Suppressor macrophage treated with lipopolysaccharide for 4 hours (primary cell): ENCODE measurements at regions not wholly inside any gene's neighbourhood (a gene's known extent, or its start where the extent isn't known, plus 50 kb on each side); places are given as distances from the start of the nearest gene placed in this dataset.
"Not testable (repeated sequence)": the region's sequence is repeated elsewhere in the genome, so short reads cannot be mapped to it uniquely, and the experiment has no call there.

Experiments
- DNase-seq: peaks from one replicate; pipeline ENCODE4 v3.0.0-alpha.2; 2020

DNA sequence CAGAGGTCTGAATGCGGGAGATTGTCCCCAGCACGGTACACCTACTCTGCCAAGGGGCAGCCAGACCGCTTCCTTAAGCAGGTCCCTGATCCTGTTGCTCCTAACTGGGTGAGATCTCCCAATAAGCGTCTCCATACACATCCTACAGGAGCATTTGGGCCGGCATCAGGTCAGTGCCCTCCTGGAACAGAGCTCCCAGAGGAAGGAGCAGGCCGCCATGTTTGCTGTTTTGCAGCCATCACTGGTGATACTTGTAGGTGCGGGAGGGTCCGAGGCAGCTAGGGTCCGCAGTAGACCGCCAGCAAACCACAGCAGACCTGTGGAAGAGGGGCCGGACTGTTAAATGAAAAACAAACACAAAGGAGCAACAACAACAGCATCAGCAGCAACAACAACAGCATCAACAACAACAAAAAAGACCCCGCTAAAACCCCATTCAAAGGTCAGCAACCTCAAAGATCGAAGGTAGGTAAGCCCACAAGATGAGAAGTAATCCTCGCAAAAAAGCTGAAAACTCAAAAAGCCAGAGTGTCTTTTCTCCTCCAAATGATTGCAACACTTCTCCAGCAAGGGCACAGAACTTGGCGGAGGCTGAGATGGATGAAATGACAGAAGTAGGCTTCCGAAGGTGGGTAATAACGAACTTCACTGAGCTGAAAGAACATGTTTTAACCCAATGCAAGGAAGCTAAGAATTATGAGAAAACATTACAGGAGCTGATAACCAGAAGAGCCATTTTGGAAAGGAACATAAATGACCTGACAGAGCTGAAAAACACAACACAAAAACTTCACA, 79.0 kb upstream of the CDH7 start:
- no peak for DNase-seq

DNA sequence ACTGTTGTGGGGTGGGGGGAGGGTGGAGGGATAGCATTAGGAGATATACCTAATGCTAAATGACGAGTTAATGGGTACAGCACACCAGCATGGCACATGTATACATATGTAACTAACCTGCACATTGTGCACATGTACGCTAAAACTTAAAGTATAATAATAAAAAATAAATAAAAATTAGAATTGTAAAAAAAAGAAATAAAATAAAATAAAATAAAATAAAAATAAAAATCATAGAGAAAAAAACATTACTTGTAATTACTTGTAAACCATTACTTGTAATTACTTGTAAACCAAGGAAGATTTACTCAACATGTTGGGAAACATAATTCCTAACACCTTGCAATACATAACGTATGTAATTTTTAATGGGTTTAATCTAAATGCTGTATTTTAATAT, 80.7 kb upstream of the CDH7 start:
- not testable (repeated sequence) for DNase-seq

DNA sequence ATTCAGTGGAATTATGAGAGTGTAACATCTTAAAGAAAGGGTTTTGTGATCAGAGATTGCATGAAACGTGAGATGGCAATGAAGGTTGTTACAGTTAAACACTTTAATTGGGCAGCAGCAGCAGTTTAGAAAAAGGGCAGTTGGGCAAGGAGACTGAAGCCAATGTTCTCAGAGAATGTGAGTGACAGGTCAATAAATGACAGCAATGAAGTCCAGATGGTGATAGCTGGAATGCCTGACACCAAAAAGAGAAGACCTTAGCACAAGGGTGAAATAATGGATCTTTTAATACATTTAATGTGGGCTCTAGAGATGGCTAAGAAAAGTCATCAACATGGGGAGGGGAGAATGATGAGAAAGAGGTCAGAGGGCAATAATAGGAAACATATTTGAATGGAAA, 89.4 kb upstream of the CDH7 start:
- DNase-seq: no peak

DNA sequence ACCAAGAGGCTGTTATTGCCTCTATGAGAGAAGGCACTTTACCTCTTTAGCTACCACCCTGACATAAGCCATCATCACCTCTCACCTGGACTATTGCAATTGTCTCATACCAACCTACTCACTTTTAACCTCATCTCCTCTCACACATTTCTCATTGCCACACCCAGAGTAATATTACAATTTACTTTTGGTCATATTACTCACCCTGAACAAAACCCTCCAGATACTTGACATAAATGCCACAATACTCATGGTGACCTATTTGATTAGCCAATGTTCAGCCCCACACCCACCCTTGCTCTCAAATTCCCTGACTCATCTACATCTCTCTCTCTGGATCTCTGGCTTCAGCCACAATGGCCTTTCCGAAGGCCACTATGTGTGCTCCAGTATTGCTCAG, 90.9 kb upstream of the CDH7 start:
- DNase-seq: no peak

DNA sequence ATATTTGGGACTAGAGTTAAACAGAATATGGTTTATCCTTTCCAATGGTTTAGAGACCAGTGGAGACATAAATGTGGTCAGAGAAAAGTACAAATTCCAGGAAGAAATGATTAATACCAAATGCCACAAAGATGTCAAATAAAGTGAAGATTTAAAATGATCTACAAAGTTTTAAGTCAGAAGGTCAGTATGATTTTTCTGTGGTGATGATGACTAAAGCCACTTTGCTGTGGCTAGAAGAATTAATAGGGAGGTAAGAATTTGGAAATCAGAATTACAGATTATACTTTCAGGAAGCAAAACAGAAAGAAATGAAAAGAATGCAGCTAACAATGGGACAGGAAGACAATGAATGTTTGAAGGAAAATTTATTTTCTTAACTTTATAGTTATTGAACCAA, 91.5 kb upstream of the CDH7 start:
- no peak for DNase-seq

DNA sequence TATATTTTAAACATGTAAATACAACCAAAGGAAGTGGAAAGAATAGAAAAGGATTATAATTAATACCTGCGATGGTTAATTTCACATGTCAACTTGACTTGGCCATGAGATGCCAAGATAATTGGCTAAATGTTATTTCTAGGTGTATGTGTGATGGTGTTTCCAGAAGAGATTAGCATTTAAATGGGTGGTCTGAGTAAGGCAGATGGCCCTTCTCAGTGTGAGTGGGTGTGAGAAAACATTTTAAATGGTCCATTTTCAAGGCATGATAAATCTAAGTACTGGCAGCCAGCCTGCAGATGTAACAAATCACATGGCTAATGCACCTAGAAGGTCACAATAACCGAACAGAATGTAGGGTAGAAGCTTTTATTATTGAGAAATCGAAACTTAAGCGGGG, 99.6 kb upstream of the CDH7 start:
- DNase-seq: no peak

DNA sequence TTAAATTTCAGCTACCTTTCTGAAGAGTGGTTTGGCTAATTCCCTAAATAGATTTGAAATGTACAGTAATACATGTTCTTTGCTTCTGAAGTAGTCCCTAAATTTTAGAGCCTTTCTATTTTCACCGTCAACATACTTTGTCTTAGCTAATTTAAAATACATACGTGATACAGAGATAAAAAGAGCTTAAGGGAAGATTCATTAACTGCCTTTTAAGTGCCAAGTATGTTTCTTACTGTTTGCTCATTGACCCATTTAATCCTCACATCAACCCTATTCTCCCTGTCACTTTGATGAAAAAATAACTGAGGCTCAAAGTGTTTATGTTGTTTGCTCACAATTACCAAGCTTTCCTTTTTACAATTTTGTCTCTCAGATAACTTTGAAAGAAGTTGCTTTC, 118.6 kb upstream of the CDH7 start:
- DNase-seq: no peak

DNA sequence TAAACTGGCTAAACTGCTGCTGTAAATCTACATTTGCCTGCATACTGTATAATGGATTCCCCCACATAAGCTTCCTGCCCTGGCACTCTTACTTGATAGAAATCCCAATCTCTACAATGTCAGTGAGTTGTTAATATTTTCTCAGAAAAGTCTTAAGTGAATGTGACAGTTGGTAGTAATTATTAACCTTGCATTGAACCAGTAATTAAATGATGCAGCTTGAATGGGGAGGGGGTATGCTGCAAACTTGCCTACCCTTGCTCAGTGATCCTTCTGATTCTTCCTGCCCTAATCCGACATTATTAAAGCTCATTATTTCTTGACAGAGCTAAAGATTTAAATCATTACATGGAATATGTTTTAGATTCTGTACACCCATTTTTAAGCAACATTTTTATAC, 119.0 kb upstream of the CDH7 start:
- no peak for DNase-seq

DNA sequence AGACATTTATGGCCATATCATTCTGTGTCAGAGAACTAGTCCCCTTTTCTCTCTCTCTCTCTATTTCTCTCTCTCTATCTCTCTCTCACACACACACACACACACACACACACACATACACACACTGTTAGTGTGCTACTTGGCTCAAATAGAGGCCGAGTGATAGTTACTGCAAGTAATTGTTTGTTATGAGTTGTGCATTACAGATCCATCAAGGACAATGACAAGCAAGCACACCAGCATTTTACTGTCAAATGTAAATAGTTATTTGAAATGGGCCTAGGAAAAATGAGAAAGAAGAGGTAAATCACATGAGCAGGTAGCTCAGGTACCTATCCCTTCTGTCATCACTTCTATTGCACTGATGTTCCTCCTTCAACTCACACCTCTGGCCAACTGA, 122.4 kb upstream of the CDH7 start:
- DNase-seq: no peak

DNA sequence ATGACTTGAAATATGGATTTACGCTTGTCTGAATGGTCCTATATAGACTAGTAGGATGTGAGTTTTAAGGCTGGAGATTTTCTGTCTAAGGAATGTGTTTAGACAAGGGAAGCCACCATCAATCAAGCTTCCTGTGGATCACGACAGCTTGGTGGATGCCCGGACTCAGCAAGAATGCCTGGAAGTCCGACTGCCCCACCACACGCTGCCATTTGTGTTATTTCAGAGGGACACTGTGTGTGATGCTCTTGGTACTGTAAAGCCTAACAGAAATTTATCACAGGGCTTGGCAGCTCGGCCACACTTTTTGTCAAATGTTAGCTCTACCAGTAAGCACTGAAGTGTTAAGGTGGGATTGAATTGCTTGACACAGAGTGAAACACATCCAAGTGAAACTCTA, 127.1 kb upstream of the CDH7 start:
- no peak for DNase-seq

DNA sequence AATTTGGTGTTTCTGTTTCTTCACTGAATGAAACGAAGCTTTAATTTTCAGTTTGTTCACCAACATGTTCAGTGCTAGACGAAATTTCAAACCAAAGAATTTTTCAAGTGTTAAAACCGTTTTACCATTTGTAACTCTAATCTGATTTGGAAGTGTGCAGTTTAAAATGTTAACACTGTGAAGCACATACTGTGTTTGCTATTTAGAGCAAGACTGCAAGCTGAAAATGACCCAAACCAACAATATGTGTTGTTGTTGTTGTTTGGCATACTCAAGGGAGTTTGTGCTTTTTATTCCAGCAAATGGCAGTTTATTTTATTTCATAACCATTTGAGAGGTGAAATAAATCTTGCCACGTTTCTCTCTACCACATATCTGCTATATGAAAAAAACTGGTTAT, 128.4 kb upstream of the CDH7 start:
- DNase-seq: no peak

DNA sequence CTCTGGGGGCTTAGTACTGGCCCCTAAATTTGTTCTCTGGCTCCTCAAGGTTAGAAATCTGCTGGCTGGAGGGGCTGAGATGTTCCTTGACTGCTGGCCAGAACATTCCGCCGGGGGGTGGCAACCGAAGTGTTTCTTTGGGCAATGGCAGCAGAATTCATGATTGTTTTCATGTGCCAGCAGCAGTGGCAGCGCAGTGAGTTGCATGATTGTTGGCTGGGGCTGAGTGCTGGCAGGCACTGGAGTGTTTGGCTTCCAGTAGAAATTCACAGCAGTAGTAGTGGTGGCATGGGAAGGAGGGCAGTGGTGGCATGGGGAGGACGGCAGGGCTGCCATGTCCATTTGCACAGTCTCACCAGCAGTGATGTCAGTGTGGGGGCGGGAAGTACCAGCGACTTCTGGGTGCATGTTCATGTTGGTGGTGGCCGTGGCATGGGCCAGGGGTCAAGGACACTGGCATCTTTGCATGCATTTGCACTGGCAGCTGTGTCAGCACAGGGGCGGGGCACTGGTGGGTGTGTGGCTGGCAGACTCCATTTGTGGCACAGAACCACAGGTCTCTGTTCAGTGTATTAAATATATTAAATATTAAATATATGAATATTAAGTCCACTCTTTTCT, 130.6 kb upstream of the CDH7 start:
- no peak for DNase-seq

DNA sequence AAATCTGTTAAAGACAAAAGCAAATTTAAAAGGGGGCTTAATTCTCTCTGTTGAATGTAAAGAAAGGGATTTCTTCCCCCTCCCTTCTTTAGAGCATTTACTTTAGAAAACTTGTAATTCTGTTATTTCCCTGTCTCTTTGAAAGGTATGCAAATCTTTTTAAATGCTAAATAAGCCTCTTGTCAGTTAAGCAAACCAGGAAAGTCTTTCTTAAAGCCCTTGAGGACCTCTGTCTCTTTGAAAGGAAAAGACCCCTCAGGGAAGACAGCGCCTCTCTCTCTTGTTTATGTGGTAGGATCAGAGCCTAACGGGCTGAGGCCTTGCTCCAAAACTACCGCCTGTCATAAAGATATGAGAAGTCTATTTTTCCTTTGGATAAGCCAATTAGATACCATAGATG, 139.9 kb upstream of the CDH7 start:
- no peak for DNase-seq

DNA sequence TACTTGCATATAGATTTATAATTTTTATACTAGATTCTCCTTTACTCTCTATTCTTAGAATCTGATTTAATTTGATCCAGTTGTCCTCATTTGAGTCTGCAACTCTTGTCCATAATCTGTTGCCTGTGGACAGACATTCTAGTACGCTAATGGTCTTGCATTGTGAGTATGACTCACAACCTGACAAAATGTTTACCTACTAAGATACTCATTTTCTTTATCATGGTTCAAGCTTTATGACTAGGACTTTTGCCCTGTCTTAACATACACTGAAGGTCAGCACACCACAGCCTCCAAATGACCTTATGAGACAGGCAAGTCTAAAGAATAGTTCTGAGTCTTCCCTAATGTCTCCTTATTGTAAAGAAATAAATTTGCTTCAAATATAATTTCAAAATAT, 142.3 kb upstream of the CDH7 start:
- DNase-seq: no peak

DNA sequence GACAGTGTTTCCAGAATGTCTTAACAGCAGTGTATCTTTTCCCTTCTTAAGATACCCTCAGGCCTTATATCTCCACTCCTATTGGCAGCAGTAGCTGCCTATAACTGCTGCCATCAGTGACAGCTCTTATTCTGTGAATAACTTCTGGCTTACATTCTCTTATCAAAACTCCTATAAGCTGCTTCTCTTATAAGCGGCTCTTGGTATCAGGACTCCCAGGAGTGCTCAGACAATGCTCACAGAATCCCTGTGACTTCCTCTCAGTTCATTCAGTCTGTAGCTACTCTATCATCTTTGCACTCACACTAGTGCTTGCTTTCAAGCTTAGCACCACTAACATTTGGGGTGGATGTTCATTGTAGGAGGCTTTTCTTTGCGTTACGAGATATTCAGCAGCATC, 143.7 kb upstream of the CDH7 start:
- no peak for DNase-seq

DNA sequence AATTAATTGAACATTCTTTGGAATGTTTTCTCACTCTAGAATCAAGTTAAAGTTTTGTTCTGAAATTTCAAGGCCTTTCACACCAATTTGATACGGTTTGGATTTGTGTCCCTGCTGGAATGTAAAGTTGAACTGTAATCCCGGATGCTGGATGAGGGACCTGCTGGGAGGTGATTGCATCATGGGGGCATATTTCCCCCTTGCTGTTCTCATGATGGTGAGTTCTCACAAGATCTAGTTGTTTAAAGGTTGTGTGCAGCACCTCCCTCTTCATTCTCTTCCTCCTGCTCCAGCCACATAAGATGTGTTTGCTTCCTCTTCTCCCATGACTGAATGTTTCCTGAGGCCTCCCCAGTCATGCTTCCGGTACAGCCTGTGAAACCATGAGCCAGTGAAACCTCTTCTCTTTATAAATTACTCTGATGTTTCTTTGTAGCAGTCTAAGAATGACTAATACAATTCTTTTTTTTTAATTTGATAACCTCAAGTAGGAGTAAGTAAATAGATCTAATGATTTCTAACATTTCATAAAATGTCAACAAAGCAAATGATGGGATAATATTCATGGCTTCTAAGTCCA, 144.2 kb upstream of the CDH7 start:
- no peak for DNase-seq

DNA sequence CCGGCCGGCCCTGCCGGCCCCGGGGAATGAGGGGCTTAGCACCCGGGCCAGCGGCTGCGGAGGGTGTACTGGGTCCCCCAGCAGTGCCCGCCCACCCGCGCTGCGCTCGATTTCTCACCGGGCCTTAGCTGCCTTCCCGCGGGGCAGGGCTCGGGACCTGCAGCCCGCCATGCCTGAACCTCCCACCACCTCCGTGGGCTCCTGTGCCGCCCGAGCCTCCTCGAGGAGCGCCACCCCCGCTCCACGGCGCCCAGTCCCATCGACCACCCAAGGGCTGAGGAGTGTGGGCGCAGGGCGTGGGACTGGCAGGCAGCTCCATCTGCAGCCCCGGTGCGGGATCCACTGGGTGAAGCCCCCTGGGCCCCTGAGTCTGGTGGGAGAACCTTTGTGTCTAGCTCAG, 145.5 kb upstream of the CDH7 start:
- not testable (repeated sequence) for DNase-seq

DNA sequence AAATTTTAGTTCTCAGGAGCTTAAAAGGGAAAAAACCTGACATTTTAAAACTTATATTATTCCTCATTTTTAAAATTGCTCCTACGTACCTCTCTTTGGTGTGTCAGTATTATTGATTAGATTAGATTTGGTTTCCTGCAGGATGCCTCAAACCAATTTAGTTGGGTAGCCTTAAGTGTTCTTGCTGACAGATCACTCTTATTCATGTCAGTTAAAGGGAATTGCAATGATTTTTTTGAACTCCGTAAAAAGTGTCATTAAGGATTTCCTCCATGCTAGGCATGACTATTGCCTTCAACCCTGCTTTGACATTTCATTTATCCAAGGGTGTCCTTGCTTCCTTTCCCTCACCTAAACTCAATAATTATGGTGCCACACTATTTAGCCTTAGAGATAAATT, 149.0 kb upstream of the CDH7 start:
- no peak for DNase-seq

DNA sequence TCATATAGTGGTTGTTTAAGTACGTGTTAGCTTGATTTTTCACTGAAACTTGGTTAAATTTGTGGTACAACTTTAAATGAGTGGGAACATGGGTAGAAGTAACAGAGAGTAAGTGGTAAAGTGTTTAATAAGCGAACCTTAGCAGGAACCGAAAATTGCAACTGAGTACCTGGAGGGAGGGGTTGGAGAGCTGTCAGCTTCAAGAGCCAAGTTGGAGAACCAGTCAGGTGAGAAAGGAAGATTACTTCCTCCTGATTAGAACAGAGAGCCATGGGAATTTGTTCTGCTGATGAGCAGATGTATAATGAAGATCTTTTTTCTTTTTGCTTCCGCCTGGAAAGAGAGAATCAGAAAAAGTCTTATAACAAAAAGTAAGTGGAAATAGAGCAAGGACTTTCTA, 158.4 kb upstream of the CDH7 start:
- no peak for DNase-seq

DNA sequence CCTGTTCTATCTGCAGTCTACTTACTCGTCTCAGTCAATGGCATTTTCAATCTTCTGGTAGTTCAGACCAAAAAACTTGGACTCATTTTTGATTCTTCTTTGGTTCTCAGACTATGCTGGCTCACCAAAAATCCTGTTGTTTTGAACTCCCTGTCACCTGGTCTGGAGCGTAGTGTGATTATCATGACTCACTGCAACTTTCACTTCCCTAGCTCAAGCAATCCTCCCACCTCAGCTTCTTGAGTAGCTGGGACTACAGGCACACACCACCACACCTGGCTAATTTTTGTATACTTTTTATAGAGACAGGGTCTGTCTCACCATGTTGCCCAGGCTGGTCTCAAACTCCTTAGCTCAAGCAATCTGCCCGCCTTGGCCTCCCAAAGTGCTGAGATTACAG, 163.3 kb upstream of the CDH7 start:
- DNase-seq: no peak

DNA sequence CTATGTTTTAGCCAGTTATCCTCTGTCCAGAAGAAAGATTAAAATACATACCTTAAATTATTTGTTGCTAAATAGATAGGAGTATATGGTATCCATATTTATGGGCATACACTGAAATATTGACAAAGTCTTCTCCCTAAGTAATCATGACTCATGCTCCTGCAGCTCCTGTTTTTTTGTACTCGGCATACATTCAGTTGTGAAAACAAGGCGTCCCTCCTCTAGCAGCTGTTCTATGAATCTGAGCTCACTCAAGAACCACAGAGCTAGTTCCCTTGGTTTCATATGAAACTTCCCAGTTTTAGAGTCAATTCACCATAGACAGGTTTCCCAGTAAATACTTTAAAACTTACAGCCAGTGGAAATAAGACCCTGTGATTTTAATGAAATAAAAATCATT, 168.7 kb upstream of the CDH7 start:
- DNase-seq: not testable (repeated sequence)

DNA sequence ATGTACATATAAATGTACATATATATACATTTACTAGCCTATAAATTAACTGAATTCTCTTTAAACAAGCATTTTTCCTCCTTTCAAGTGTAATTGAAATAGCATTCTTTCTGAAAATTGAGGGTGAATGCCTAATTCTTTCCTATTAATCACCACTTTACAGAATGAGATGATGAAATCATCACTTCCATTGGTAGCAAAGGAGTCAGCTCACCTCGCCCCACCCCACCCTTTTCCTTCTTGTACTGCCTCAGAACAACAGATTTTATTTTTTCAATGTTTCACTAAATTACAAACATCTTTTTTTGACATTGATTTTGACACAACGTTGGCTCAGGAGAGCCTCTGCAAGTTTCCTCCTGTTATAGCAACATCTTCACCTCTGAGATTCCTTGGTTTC, 181.9 kb upstream of the CDH7 start:
- no peak for DNase-seq

DNA sequence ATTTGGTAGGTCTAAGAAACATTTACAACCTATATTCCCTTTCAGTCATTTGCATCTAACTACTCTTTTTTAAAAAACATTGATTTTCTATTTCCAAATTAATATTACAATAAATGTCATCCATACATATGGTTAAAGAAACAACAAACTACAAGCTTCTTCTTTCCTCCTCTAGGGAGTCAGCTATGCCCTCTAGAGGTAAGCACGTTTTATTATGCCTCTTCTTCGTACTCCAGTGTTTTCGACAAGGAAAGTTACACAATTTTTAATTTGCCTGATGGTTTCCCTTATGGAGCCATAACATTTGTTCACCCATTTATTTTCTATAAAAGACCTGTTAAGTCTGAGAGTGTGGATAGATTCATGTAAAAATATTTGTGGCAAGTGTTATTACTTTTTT, 183.4 kb upstream of the CDH7 start:
- DNase-seq: no peak

DNA sequence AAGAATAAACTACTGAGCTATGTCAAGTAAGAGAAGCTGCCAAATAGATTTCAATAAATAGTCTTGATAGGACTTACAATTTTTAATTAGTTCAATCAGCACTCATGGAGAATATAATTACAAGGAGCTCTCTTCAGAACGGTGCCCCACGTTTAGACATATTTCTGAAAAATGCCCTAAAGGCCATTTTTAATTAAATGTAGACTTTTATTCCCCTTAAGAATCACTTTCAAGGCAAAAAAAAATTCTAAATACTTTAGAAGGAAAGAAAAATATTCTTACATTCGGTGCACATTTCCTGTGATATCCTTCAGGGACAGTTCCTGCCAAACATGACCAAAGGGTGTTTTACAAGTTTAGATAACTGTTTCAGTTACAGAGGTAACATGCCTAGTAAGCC, 202.5 kb upstream of the CDH7 start:
- DNase-seq: no peak

DNA sequence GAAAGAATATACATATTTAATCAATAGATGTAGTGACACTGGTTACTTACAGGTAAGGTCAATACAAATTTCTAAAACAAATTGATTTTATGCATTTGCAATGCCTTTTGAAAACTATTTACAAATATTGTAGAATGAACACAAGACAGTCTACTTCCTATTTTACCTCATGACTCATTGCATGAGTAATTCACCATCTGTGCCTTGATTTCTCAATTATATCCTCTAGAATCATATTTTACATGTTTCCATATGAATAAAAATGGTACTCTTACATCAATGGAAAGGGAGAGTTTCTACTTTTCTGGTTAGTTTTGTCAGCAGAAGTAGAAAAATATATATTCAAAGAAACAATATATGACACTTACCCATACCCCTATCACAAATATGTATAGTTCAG, 203.8 kb upstream of the CDH7 start:
- peak; percentile 20 for DNase-seq
